Sciatic nerve (tissue), 2 donors: ENCODE measurements at regions not wholly inside any gene's neighbourhood (a gene's known extent, or its start where the extent isn't known, plus 50 kb on each side); places are given as distances from the start of the nearest gene placed in this dataset.

Experiments
- ATAC-seq: fragments of 200-7000 bp; cut with Tn5 transposase; one replicate; pipeline ENCODE4 v1.9.1; 2020; ENCODE audit warnings: mild to moderate bottlenecking, moderate library complexity
- DNase-seq: peaks from one replicate; pipeline ENCODE4 v3.0.0-alpha.2; 2020; ENCODE audit warnings: low spot score
- intact Hi-C: fragments of 100-400 bp; cut with DNase I; formaldehyde crosslinking; loops from one replicate; pipeline ENCODE4 v1.14.2; 2022
- donor health status: DM: no; HTN: no; CAD: no.
- donor health status: DM: no; HTN: no; CAD: no.

DNA sequence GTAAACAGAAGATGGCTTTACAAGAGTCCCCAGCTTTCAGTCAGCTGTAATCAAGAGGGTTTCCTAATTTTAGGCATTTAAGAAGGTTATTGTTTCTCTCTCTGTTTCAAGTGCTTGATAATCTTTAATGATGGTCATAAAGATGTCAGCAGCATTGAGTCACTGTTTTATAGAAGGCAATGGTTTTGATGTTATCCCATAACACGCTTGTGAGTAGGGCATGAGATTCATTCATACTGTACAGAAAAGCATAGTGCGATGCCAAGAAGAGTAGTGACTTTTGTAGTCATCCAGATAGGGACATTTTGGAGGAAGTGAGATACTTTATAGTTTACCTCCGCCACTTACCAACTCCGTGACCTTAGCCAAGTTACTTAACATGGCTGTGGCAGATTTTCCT, 364.2 kb upstream of the SLC10A2 start:
- DNase-seq = no peak
- no peak for ATAC-seq
- intact Hi-C loops = no loop called here

DNA sequence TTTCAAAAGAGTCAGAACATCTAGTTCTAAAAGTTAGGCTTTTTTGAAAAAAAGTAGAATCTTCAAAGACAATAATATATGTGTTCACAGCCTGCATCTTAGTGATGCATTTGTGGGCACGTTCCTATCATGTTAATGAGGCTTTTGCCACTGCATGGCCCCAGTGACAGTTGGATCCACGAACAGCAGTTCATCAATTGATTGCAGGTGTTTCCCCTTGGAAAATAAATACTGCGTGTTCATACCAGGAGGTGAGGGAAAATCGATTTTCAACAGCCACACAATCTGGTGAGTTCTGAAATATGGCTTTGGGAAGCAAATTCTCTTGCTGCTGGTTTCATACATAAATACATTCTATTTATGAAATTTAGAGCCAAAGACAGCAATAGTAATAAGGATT, 343.8 kb upstream of the SLC10A2 start:
- intact Hi-C loops = no loop called here
- DNase-seq (no peak), ATAC-seq (no peak)

DNA sequence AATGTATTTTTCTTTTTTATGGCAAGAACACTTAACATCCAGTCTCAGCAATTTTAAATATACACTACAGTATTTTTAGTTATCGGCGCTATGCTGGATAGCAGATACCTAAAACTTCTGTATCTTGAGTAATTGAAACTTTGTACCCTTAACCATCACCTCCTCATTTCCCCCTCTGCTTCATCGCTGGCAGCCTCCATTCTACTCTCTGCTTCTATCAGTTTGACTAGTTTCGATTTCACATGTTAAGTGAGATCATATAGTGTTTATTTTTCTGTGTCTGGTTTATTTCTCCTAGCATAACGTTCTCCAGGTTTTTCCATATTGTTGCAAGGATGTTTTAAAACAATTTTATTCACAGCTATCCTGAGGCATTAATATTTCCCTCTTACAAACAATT, 340.8 kb upstream of the SLC10A2 start:
- DNase-seq (no peak), ATAC-seq (no peak)
- intact Hi-C loops = no loop called here

DNA sequence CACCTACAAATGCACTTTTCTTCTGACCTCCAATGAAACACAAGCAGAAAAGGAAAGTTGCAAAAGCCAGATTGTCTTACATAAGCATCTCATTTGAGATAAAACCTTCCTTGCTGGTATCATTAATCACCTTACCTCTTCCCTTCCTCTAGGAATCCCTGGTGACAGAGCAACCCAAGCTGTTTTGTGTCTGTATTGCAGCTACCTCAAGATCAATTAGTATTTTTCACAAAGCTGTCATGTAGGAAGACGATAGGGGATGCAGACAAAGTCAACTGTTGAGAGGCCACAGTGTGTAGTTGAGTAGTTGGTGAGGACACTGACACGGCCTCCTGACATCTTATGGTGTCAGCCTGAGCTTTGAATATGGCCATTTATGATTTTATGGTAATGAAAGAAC, 339.1 kb upstream of the SLC10A2 start:
- no peak for DNase-seq
- intact Hi-C loops = no loop called here
- no peak for ATAC-seq

DNA sequence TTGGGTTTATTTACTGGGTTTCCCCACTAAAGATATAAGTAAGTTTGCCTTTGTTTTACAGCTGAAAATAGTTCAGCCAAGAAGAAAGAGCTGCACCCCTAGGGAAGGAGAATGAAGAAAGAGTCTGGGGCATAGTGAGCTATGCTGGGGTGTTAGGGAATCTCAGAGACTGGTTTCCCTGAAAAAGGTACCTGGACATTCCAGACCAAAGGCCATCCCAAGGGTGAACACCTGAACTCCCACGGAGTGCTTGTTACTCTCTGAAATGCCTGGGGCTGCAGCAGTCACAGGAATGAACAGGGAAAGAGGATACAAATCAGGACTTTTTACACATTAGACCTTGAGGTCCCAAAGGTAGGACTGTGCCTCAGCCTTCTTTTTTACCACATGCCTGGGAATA, 337.6 kb upstream of the SLC10A2 start:
- intact Hi-C loops = no loop called here
- no peak for ATAC-seq

DNA sequence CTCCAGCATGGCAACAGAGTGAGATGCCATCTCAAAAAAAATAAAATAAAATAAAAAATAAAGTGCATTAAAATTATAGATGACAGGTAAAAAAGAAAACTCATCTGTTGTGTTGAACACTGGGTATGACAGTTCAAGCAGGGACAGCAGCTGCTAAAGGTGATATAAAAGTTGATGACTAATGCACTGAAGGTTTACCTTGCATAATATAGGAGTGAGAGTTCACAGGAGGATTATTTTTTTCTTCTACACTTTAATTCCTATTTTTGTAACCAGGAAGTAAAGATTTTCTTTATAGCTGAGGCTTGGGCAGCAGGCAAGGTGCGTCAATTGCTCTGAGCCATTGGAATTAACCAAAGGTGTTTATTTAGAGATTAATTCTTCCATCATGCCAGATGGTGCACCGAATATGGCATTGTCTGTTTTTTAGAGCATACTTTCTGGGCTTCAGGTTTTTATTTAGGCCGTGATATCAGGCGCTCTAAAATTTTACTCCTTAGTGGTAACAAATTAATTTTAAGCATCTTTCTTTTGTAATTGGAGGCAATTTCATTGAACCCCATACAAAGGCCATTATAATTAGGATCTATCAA, 337.0 kb upstream of the SLC10A2 start:
- ATAC-seq = no peak
- DNase-seq = no peak
- intact Hi-C loops = no loop called here

More for the DNA sequence above, 337.6 kb upstream of the SLC10A2 start:
- DNase-seq = no peak

DNA sequence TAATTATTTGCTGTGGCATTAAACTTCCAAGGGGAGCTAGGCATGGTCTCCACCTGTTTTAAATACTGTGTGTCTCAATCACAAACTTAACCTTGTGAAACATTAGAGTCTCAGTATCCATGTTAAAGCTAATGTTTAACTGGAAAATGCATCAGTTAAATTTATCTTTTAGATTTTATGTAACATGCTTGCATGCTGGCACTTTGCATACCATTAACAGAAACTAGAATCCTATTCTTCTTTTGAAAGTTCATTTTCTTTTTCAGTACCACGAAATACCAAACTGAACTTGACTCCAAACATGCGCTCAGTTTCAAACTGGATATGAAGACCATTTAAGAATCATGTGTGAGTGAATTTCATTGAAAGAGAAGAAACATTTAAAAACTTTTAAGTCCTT, 328.9 kb upstream of the SLC10A2 start:
- ATAC-seq (no peak), DNase-seq (no peak)
- intact Hi-C loops = no loop called here

DNA sequence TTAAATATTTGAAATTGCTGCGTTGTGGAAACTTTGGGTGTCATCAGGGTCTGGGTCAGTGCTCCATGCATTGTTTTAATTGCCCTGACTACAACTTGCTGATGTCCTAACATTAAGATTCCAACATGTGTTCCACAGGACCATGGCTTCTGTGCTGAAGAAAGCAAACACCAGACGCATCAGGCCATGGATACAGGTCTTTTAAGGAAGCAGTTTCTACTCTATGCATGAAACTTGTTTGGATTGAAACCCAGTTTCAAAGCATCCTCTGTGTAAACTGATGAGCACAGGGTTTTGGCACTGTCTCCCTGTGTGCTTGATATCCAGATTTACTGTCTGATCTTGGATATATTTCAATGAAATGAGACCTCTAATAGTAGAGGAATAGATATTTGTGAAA, 328.4 kb upstream of the SLC10A2 start:
- DNase-seq (no peak), ATAC-seq (no peak)
- intact Hi-C loops = no loop called here

DNA sequence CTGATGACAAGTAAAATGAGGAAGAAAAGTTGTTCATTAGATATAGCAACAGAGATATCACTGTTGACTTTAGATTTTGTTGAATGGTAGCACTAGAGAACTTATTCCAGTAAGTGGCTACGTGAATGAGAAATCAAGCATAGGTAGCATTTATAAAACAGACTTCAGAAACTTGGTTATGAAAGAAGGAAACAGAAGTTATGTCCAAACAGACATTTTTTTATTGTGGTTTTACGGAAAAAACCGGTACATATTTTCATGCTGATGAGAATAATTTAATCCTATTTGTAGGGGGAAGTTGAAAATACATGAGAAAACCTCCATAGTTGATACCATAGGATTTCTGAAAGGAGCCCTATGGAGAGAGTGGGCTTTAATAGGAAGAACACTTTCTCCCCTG, 325.7 kb upstream of the SLC10A2 start:
- ATAC-seq (no peak), DNase-seq (no peak)
- intact Hi-C loops = no loop called here

DNA sequence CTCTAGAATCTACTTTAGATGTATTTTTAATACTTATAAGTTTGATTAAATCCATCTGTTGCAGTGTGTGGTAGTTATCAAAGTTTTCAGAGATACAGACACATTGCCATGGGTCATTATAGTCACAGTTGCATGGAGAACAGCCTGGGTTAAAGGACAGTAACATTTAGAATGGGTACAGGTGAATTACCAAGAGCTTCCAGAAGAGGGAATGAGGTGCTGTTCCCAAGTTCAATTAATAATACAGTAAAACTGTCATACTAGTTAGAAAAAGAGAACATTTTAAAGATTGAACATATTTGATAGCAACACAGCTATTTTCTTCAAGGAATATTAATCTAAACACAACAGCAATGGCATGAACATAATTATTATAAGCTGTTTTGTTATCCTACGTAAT, 322.6 kb upstream of the SLC10A2 start:
- DNase-seq (no peak), ATAC-seq (no peak)
- intact Hi-C loops = no loop called here

DNA sequence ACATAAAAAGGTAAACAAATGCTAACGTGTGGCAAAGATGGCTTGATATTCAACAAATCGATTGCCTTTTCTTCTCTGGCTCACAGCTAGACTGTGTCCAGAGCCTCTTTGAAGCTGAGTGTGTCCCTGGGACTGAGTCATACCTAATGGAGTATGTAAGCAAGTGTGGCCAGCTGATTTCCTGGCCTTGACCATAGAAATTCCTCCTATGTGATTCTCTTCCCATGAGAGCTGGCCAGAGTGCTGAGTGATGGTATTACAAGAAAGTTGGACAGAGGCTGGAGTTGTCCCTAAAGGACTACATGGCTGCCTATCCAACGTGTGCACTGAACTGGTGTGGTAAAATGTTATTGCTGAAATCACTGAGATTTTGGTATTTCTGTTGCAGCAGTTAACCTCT, 320.1 kb upstream of the SLC10A2 start:
- intact Hi-C loops = no loop called here
- no peak for ATAC-seq
- no peak for DNase-seq

DNA sequence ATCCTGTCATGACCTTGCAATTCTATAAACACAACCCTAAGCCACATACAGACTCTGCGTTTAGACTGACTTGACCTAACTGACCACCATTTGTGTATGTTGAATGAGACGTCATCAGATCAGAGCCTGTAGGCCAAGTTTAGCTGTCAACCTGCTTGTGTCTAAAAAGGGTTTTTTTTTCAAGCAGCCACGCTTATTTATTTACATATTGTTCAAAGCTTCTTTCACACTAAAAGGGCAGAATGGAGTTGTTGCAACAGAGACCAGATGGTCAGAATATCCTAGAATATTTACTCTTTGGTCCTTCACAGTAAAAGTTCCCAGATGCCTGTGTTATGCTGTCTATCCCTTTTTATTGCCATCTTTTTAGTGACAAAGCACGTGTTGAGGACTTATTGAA, 307.7 kb upstream of the SLC10A2 start:
- intact Hi-C loops = no loop called here
- DNase-seq = no peak

DNA sequence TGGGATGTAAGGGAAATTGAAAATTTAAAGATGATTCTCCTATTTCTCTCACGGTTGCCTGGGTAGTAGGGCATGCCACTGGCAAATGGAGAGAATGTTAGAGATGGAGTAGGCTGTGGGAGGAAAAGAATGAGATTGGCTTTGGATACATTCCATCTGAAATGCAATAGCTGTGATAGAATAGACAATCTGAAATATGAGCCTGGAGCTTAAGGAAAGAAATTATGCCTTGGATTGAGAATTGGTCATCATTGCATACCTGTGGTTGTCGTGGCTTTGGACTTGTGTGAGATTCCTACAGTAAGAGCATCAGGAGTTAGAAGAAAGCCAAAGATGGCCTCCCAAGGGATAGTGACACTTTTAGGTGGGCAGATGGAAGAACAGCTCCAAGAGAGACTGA, 305.1 kb upstream of the SLC10A2 start:
- intact Hi-C loops = no loop called here
- ATAC-seq (no peak), DNase-seq (no peak)

More for the DNA sequence above, 307.7 kb upstream of the SLC10A2 start:
- ATAC-seq = no peak

DNA sequence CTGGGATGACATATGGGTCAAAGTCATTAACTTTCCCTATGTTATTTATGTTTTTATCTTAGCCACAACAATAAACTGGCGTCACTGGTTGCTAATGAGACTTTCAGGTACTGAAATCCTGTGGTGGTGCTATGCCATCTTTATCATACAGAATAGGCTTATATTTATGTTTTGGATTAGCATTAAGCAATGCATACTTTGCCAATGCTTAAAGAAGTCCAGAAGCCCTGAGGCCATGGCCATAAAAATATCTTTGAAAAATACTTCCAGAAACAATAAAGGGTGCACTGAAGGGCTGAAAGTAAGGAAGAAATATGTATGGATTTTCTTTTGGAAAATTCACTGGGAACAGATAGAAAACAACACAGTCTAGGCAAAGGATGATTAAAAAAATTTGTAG, 304.6 kb upstream of the SLC10A2 start:
- ATAC-seq = no peak
- DNase-seq = no peak
- intact Hi-C loops = no loop called here

DNA sequence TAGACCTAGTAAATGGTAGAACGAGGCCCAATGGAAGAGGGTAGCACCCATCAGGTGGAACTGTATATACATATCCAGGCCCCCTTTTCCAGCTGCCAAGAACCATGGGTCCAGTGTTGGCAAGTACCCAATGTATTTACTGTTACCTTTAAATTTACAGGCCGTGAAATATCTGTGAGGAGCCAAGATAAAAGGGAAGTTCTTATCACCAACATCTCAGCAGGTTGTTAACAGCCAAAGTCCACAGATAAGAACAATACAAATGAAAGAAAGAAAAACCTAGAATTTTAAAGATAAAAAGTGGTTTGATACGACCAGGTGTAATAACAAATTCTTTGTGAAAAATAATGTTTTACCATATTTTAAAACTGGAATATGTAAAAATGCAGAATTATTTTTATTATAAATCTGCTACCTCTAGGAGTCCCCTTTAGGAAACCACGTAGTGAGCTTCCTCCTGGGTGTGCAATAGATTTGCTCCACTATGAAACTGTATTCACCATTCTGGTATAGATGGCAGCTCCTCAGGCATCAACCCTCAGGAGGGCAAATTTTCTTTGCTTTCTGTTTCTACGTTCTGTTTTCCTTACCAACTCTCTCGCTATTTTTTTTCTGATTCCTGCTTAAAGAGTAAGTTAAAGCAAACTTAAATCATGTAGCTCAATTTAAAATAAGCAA, 292.2 kb upstream of the SLC10A2 start:
- ATAC-seq (no peak), DNase-seq (no peak)
- intact Hi-C loops = no loop called here

DNA sequence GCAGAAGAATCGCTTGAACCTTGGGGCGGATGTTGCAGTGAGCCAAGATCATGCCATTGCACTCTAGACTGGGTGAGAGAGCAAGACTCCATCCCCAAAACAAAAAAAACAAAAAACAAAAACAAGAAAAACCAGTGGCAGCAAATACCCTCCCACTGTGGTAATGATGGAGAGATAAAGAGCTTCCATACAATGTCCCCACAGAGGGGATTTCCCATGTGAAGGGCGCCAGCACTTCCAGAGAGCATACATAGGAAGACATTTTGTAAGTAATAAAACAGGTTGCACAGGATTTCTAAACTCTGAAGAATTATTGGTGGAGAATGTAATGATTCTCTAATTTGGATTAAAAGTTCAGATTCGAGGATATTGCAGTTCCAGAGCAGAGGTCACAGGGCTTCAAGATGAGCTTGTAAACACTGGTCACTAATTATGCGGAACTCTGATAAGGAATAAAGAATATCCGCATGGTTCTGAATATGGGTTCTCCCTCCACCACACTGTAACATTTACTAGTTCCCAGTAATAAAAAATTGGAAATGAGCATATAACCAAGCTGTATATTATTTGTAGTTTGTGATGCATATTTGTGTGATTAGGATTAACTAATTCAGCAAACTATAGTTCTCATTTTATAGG, 290.1 kb upstream of the SLC10A2 start:
- DNase-seq (no peak), ATAC-seq (no peak)
- intact Hi-C loops = no loop called here

DNA sequence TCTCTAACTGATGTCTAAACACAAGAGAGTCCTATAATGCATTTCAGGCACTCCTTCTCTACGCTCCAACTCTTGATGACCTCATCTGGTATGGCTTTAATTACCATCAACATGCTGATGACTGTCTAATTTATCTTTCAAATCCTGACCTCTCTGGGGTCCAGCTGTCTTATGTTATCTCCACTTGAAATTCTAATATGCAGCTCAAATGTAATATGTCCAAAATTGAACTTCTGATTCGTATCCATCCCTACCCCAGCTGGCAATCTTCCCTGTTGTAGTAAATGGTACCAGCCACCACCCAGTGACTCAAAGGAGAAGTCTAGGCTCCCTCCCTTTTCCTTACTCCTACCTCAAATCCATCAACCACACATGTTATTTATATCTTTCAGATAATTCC, 288.0 kb upstream of the SLC10A2 start:
- intact Hi-C loops = no loop called here
- no peak for DNase-seq
- ATAC-seq = no peak

DNA sequence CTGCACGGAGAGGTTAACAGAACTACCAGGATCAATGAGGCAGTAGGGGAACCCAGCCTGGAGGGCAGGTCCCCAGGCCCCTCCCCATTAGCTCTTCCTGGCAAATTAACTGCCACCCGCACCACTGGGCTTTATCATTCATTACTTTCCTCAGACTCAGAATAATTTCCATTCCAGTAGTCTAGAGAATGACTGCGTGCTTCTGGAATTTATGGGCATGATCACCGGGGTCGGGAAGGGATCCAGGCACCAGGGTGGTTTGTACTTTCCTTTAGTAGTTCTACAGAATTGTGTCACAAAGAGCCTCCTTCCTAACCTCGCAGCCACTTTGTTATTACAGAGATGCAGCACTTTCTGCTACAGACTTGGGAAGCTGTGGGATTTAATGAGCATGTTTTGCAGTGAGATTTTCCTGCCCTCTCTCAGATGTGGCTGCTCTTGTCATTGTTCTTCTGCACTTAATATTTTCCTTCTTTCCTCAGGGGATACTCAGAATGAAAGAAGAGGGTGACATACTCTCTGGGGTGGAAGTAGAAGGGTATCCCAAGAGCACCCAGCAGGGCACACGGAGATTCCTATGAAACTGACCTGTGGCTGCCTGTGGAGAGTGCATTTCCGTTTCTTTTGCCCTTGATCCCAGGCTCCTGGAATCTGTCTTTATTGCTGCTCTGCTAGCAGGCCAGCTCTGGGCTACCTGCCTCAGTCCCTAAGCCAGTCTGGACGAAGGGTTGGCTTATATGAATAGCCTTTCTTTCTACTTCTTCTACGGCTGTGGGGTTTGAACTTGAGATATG, 285.0 kb upstream of the SLC10A2 start:
- intact Hi-C loops = no loop called here
- ATAC-seq (no peak), DNase-seq (no peak)

DNA sequence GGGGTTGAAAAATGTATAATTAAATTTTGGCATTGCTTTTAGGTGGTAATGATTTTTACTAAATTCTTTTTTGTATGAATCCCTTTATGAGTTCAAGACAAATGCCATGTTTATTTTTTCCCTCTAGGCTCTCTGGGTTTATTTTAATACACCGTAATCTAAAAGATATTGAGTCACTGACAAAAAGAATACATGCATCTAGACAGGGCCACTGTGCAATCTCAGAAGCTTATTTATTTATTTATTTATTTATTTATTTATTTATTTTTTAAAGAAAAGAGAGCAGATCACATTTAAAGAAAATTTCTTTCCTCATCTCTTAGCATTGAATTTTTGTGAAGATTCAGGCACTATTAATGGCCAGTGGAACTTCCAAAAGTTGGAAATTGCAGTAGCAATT, 283.9 kb upstream of the SLC10A2 start:
- DNase-seq (no peak), ATAC-seq (no peak)
- intact Hi-C loops = no loop called here
